Mesodermal cell (in vitro differentiated cells): ENCODE measurements at regions not wholly inside any gene's neighbourhood (a gene's known extent, or its start where the extent isn't known, plus 50 kb on each side); places are given as distances from the start of the nearest gene placed in this dataset.

Experiments
- H3K27ac ChIP-seq: 2 replicates; pipeline ENCODE4 v1.7.0; 2013; ENCODE audit warnings: mild to moderate bottlenecking, low read depth, low read length, moderate library complexity; ENCODE audit not compliant: severe bottlenecking
- H3K36me3 ChIP-seq: 2 replicates; pipeline ENCODE4 v1.7.1; 2013; ENCODE audit warnings: mild to moderate bottlenecking, low read length, moderate library complexity; ENCODE audit not compliant: control insufficient read depth, insufficient read depth
- H3K4me1 ChIP-seq: one replicate; pipeline ENCODE4 v1.7.1; 2013; ENCODE audit warnings: mild to moderate bottlenecking, low read length; ENCODE audit not compliant: insufficient read depth, control insufficient read depth, poor library complexity, severe bottlenecking
- H3K4me3 ChIP-seq: 2 replicates; pipeline ENCODE4 v1.7.0; 2013; ENCODE audit warnings: low read length, control low read depth, mild to moderate bottlenecking; ENCODE audit not compliant: insufficient read depth, poor library complexity, severe bottlenecking; ENCODE audit errors: extremely low read depth
- H3K9me3 ChIP-seq: 2 replicates; pipeline ENCODE4 v1.7.1; 2013; ENCODE audit warnings: mild to moderate bottlenecking, low read length, moderate library complexity; ENCODE audit not compliant: control insufficient read depth
- WGBS, 2 experiments: methylation state at CpG; one replicate each; pipeline ENCODE4 v1.1.5; 2013; ENCODE audit warnings: missing lambda C conversion rate in 2 of 2; ENCODE audit not compliant: insufficient coverage in 2 of 2; 5-methylcytosine and 5-hydroxymethylcytosine counted together

DNA sequence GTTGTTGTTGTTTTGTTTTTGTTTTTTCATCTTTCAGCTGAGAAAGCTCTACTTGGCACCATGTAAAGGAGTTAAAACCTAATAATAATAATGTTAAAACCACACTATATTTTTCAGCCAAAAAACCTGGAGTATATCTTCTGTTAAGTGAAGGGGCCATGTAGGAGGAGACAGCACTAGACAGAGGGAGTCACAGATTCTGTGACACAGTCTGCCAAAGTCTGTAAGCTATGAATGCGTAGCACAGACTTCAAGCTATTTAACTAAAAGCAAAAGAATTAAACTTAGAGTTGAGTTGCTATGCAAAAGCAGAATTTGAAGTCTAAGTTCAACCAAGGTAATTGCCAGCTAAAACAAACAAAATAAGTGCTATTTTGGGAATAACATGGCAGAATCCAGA lies 296.0 kb upstream of the COL8A1 start:
- Histone ChIP-seq H3K4me3 (no peak overlapping the region), H3K36me3 (no peaks in the 10 kb centered on the region), H3K9me3 (no peaks in the 10 kb centered on the region), H3K4me1 (no peaks in the 10 kb centered on the region), H3K27ac (no peak overlapping the region)
- WGBS, 2 experiments = no CpG with 5 or more reads among the region's 1 CpG

DNA sequence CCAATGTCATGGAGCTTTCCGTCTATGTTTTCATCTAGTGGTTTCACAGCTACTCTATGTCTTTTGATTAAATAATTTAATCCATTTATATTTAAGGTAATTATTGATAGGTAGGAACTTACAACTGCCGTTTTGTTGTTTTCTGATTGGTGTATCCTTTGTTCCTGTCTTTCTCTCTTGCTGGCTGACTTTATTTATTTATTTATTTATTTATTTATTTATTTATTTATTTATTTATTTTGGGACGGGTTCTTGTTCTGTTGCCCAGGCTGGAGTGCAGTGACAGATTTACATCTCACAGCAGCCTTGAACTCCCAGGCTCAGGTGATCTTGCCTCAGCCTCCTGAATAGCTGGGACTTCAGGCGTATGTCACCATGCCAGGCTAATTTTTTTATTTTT lies 299.2 kb upstream of the COL8A1 start:
- no peak overlapping the region for H3K27ac ChIP-seq
- H3K4me1 ChIP-seq = no peaks in the 10 kb centered on the region
- H3K36me3 ChIP-seq = no peaks in the 10 kb centered on the region
- H3K9me3 ChIP-seq = no peaks in the 10 kb centered on the region
- no peak overlapping the region for H3K4me3 ChIP-seq
- no CpG with 5 or more reads among the region's 4 CpGs for WGBS, 2 experiments

DNA sequence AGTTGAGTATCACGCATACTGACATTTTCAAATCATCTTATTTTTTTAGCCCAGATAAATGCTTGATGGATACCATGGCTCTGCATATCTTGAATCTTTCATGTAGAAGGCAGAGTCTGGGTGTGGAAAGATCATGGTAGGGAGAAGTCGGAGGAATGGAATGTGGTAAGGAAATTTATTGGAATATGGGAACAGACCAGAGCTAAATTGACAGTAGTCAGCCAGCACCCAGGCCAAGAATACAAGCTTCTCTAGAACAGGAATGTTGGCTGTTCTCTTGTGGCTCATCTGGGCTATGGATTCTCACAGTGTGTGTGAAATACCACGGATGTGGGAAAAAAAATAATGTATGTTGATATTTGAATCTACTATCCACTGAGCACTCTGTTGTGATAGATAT lies 305.7 kb upstream of the COL8A1 start:
- no peaks in the 10 kb centered on the region for H3K36me3 ChIP-seq
- no peak overlapping the region for H3K27ac ChIP-seq
- no peaks in the 10 kb centered on the region for H3K9me3 ChIP-seq
- no peak overlapping the region for H3K4me3 ChIP-seq
- H3K4me1 ChIP-seq = no peaks in the 10 kb centered on the region
- WGBS, 2 experiments = 88 to 100% methylated on average over 1 of the region's 3 CpGs

DNA sequence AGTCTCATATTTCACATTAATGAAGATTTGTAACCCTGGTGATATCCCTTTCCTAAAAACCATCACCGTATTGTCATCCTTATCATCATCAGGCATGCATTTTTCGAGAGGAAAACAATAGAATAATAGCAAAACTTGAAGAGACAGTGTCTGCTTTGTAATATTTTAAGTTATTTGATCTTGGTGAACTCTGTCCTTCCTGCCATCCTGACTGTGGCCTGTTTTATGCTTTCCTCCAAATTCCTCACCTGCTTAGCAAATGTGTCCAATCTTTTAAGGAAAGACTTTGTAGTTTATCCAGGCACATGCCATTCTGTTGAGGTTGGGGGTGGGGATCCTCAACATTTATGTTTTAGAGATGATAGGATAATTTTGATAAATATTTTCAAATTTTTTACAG lies 306.1 kb upstream of the COL8A1 start:
- Histone ChIP-seq H3K4me1 (no peaks in the 10 kb centered on the region), H3K9me3 (no peaks in the 10 kb centered on the region), H3K4me3 (no peak overlapping the region), H3K36me3 (no peaks in the 10 kb centered on the region), H3K27ac (no peak overlapping the region)
- WGBS, 2 experiments = no CpG with 5 or more reads among the region's 2 CpGs

GRCh38 chr3:99330924-99331532 lies 307.4 kb upstream of the COL8A1 start:
- Histone ChIP-seq H3K36me3 (no peaks in the 10 kb centered on the region), H3K27ac (no peak overlapping the region), H3K4me1 (no peaks in the 10 kb centered on the region), H3K9me3 (no peaks in the 10 kb centered on the region), H3K4me3 (no peak overlapping the region)
- 92 to 100% methylated on average over 1 of the region's 1 CpG for WGBS, 2 experiments

GRCh38 chr3:99330281-99330680 lies 308.1 kb upstream of the COL8A1 start:
- Histone ChIP-seq H3K4me1 (no peaks in the 10 kb centered on the region), H3K27ac (no peak overlapping the region), H3K4me3 (no peak overlapping the region), H3K9me3 (no peaks in the 10 kb centered on the region), H3K36me3 (no peaks in the 10 kb centered on the region)
- 80% methylated on average over 1 of the region's 2 CpGs; no CpG with 5 or more reads in 1 of the 2 experiments for WGBS, 2 experiments

DNA sequence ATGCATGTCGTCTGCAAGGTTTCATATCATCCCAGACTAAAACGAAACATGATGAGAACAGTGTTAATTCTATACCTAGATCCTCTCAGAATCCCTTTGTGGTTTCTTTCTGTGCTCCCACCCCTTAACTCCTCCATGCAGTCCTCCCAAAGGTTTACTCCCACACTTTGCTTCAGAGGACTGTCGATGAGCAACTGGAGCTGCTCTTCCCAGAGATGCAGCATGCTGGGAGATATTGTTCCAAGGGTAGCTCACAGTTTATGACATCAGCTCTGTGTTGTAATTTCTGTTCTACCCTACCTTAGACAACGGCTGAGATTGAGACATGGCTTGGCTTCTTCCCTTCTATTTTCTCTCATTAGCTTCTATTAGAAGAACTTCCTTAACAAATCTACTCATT lies 313.0 kb upstream of the COL8A1 start:
- Histone ChIP-seq H3K4me3 (no peak overlapping the region), H3K36me3 (no peaks in the 10 kb centered on the region), H3K27ac (no peak overlapping the region), H3K4me1 (no peaks in the 10 kb centered on the region), H3K9me3 (no peaks in the 10 kb centered on the region)
- WGBS, 2 experiments = 87% methylated on average over 3 of the region's 4 CpGs; no CpG with 5 or more reads in 1 of the 2 experiments

- Histone ChIP-seq H3K36me3 (no peaks in the 10 kb centered on the region), H3K4me1 (no peaks in the 10 kb centered on the region), H3K4me3 (no peak overlapping the region), H3K27ac (no peak overlapping the region), H3K9me3 (no peaks in the 10 kb centered on the region)
- 68 to 85% methylated on average over 2 to 3 of the region's 3 CpGs for WGBS, 2 experiments
Measured at GRCh38 chr3:99324636-99325203, 313.7 kb upstream of the COL8A1 start.

DNA sequence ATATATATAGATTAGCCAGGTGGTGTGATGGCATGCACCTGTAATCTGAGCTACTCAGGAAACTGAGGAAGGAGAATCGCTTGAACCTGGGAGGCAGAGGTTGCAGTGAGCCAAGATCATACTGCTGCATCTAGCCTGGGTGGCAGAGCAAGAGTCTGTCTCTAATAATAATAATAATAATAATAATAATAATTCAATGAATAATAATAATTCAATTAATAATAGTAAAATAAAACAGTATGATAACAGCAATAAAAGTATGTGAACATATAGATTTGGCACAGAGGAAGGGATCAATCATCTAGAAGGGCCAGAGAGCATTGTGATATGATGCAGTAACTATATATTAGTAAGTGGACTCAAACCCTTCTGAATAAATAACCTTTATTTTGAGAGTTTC lies 314.5 kb upstream of the COL8A1 start:
- Histone ChIP-seq H3K27ac (no peak overlapping the region), H3K36me3 (no peaks in the 10 kb centered on the region), H3K4me1 (no peaks in the 10 kb centered on the region), H3K4me3 (no peak overlapping the region), H3K9me3 (no peaks in the 10 kb centered on the region)
- 100% methylated on average over 1 of the region's 1 CpG; no CpG with 5 or more reads in 1 of the 2 experiments for WGBS, 2 experiments

- no peak overlapping the region for H3K4me3 ChIP-seq
- no peak overlapping the region for H3K27ac ChIP-seq
- H3K4me1 ChIP-seq = no peaks in the 10 kb centered on the region
- no peaks in the 10 kb centered on the region for H3K9me3 ChIP-seq
- H3K36me3 ChIP-seq = no peaks in the 10 kb centered on the region
Measured at GRCh38 chr3:99322551-99322950, 315.8 kb upstream of the COL8A1 start.

- Histone ChIP-seq H3K9me3 (no peaks in the 10 kb centered on the region), H3K36me3 (no peaks in the 10 kb centered on the region), H3K4me3 (no peak overlapping the region), H3K4me1 (no peaks in the 10 kb centered on the region), H3K27ac (no peak overlapping the region)
- WGBS, 2 experiments = 80 to 100% methylated on average over 1 of the region's 1 CpG
Measured at GRCh38 chr3:99321261-99321660, 317.1 kb upstream of the COL8A1 start.
